Mucosa of descending colon (tissue), 3 donors: ENCODE measurements at regions not wholly inside any gene's neighbourhood (a gene's known extent, or its start where the extent isn't known, plus 50 kb on each side); places are given as distances from the start of the nearest gene placed in this dataset.
"Not testable (repeated sequence)": the region's sequence is repeated elsewhere in the genome, so short reads cannot be mapped to it uniquely, and the experiment has no call there.

Experiments used
- ATAC-seq: fragments of 200-7000 bp; cut with Tn5 transposase; one replicate; pipeline ENCODE4 v1.9.1; 2020; ENCODE audit warnings: mild to moderate bottlenecking, moderate library complexity
- DNase-seq, 3 donors: peaks; one replicate each; pipeline ENCODE4 v3.0.0-alpha.2; 2020
- H3K36me3 ChIP-seq: fragments of 200-600 bp; one replicate; pipeline ENCODE4 v1.8.0; 2021; ENCODE audit warnings: low read depth, mild to moderate bottlenecking
- H3K4me1 ChIP-seq: fragments of 200-600 bp; one replicate; pipeline ENCODE4 v1.8.0; 2021; ENCODE audit warnings: low read depth, mild to moderate bottlenecking
- H3K4me3 ChIP-seq: fragments of 200-600 bp; one replicate; pipeline ENCODE4 v1.8.0; 2021; ENCODE audit warnings: mild to moderate bottlenecking
- H3K9me3 ChIP-seq: fragments of 200-600 bp; one replicate; pipeline ENCODE4 v1.8.0; 2021; ENCODE audit warnings: mild to moderate bottlenecking
- CTCF ChIP-seq: fragments of 200-600 bp; IDR thresholded peaks from one replicate; pipeline ENCODE4 v1.8.0; 2022; ENCODE audit warnings: antibody characterized with exemption, mild to moderate bottlenecking
- intact Hi-C, 2 donors: fragments of 100-400 bp; cut with DNase I in 1 of 2; cut with micrococcal nuclease in 1 of 2; formaldehyde crosslinking; loops; one replicate each; pipeline versions ENCODE4 v1.11.0 to v1.11.1; 2022; cut with DNase I, micrococcal nuclease
- donor health status: DM: no; HTN: no; CAD: no; lungs with moderate emphysema.
- donor health status: DM: no; HTN: no; CAD: no.
- donor health status: DM: no; HTN: yes; CAD: no.

GRCh38 chr3:3433711-3434110 is 254.2 kb upstream of the CRBN start:
- Histone ChIP-seq H3K4me1 (no peaks in the 10 kb centered on the region), H3K9me3 (no peaks in the 10 kb centered on the region), H3K4me3 (no peak overlapping the region), H3K36me3 (no peaks in the 10 kb centered on the region)
- ATAC-seq, result no peak
- TF ChIP-seq CTCF, result no peak
- DNase-seq, result no peak
- intact Hi-C loops, result no loop called here

- no peak for TF ChIP-seq CTCF
- ATAC-seq (no peak), DNase-seq (no peak)
- Histone ChIP-seq H3K36me3 (no peaks in the 10 kb centered on the region), H3K4me3 (no peak overlapping the region), H3K9me3 (no peaks in the 10 kb centered on the region), H3K4me1 (no peaks in the 10 kb centered on the region)
- intact Hi-C loops, result no loop called here
Measured at GRCh38 chr3:3429841-3430240, 250.3 kb upstream of the CRBN start.

- H3K36me3 ChIP-seq, ATAC-seq, DNase-seq, H3K4me3 ChIP-seq, H3K4me1 ChIP-seq, intact Hi-C loops, H3K9me3 ChIP-seq: not testable (repeated sequence)
Measured at GRCh38 chr3:3407707-3408106, 228.2 kb upstream of the CRBN start.

GRCh38 chr3:3405131-3405530 is 225.6 kb upstream of the CRBN start:
- ATAC-seq, result no peak
- Histone ChIP-seq H3K36me3 (no peaks in the 10 kb centered on the region), H3K4me1 (no peaks in the 10 kb centered on the region), H3K4me3 (no peak overlapping the region), H3K9me3 (peaks cover 7% of the 10 kb centered on the region)
- TF ChIP-seq CTCF, result no peak
- intact Hi-C loops, result no loop called here
- DNase-seq, result no peak

GRCh38 chr3:3403700-3404099 is 224.2 kb upstream of the CRBN start:
- DNase-seq (no peak), ATAC-seq (no peak)
- no peaks in the 10 kb centered on the region for H3K4me1 ChIP-seq
- intact Hi-C loops, result no loop called here
- no peak overlapping the region for H3K4me3 ChIP-seq
- H3K9me3 ChIP-seq, result peaks cover 8% of the 10 kb centered on the region
- no peak for TF ChIP-seq CTCF
- no peaks in the 10 kb centered on the region for H3K36me3 ChIP-seq

GRCh38 chr3:3392946-3393345 is 213.5 kb upstream of the CRBN start:
- H3K4me3 ChIP-seq, result no peak overlapping the region
- peaks cover under 1% of the 10 kb centered on the region for H3K9me3 ChIP-seq
- no peaks in the 10 kb centered on the region for H3K4me1 ChIP-seq
- TF ChIP-seq CTCF, result no peak
- no peaks in the 10 kb centered on the region for H3K36me3 ChIP-seq
- ATAC-seq, result no peak
- intact Hi-C loops, result no loop called here
- no peak for DNase-seq
